Gastroesophageal sphincter (tissue), 3 donors: ENCODE measurements at regions not wholly inside any gene's neighbourhood (a gene's known extent, or its start where the extent isn't known, plus 50 kb on each side); places are given as distances from the start of the nearest gene placed in this dataset.

Experiments
- CTCF ChIP-seq, 4 experiments: fragments of 200-600 bp in 2 of 4; fragments of 450-650 bp in 2 of 4; sonication (generic) in 1 of 4; IDR thresholded peaks; one replicate each; pipeline ENCODE4 v1.5.1; 2017 to 2019; ENCODE audit warnings: antibody characterized with exemption in 4 of 4, mild to moderate bottlenecking in 2 of 4, moderate library complexity in 2 of 4
- EP300 ChIP-seq: sonication (generic); formaldehyde crosslinking; IDR thresholded peaks from one replicate; pipeline ENCODE4 v1.6.1; 2017; ENCODE audit warnings: antibody characterized with exemption, mild to moderate bottlenecking
- POLR2A ChIP-seq, 2 donors: fragments of 450-650 bp; IDR thresholded peaks; one replicate each; pipeline ENCODE4 v1.6.1; 2017; ENCODE audit warnings: antibody characterized with exemption in 2 of 2, mild to moderate bottlenecking in 2 of 2, moderate library complexity in 1 of 2
- POLR2AphosphoS5 ChIP-seq: sonication (generic); formaldehyde crosslinking; IDR thresholded peaks from one replicate; pipeline ENCODE4 v1.6.1; 2017; ENCODE audit warnings: antibody characterized with exemption

DNA sequence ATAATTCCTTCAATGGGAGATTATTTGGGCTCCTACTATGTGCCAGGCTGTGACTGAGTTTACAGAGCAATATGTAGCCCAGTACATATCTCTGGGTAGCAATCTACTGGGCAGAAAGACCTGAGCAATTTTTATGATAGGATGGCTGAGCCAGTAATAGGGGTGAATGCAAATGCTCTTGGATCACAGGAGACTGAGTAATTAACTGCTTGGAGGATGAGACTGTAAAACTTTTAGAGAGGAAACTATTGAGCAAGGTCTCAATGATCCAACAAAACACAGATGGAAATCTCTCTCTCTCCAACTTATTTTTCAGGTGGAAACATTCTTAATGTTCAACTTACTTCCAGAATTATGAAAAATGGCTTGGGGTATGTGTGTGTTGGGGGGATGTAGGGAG, 402.2 kb downstream of the AEBP2 start:
- no peak for TF ChIP-seq CTCF (IDR thresholded peaks at IDR 0.05)
- TF ChIP-seq POLR2A (IDR thresholded peaks at IDR 0.05), result no peak
- no peak for TF ChIP-seq POLR2AphosphoS5
- no peak for TF ChIP-seq EP300
